CD4-positive, alpha-beta T cell (primary cell): ENCODE measurements at regions not wholly inside any gene's neighbourhood (a gene's known extent, or its start where the extent isn't known, plus 50 kb on each side); places are given as distances from the start of the nearest gene placed in this dataset.
A peak's percentile ranks its signal among the peaks of the same experiment; 100 is the strongest.

Experiments
- ATAC-seq: fragments of 200-7000 bp; cut with Tn5 transposase; one replicate; pipeline ENCODE4 v1.10.0; 2022; ENCODE audit warnings: mild to moderate bottlenecking; ENCODE audit not compliant: poor library complexity
- CTCF ChIA-PET: fragments of 350-600 bp; sonication (Branson Sonifier 250); formaldehyde crosslinking; loops from one replicate; lab custom pipeline; 2021; ENCODE audit warnings: antibody characterized with exemption, inconsistent platforms; lab: Charles Lee
- POLR2A ChIA-PET: fragments of 350-600 bp; sonication (Branson Sonifier 250); formaldehyde crosslinking; loops from one replicate; lab custom pipeline; 2021; ENCODE audit warnings: antibody characterized with exemption, inconsistent platforms; lab: Charles Lee
- DNase-seq, 14 experiments: peaks; one replicate each; pipeline ENCODE4 v3.0.0-alpha.2; 2013 to 2020; ENCODE audit warnings: mixed read lengths in 2 of 14
- H3K27ac ChIP-seq, 2 donors: one replicate each; pipeline versions ENCODE4 v1.5.1 to v1.7.0; 2013; ENCODE audit warnings: low read length in 2 of 2, low read depth in 1 of 2, mild to moderate bottlenecking in 1 of 2
- H3K27me3 ChIP-seq, 2 experiments: 1 replicate in 1 of 2; 2 replicates in 1 of 2; pipeline versions ENCODE4 v1.6.1 to v1.7.0; 2013; ENCODE audit warnings: low read length in 2 of 2, control low read depth in 1 of 2, mild to moderate bottlenecking in 1 of 2, moderate library complexity in 1 of 2; ENCODE audit not compliant: insufficient read depth in 2 of 2, control insufficient read depth in 1 of 2
- H3K36me3 ChIP-seq: one replicate; pipeline ENCODE4 v1.6.1; 2013; ENCODE audit warnings: low read length, control low read depth; ENCODE audit not compliant: insufficient read depth
- H3K4me1 ChIP-seq: one replicate; pipeline ENCODE4 v1.6.1; 2013; ENCODE audit warnings: low read length, control low read depth; ENCODE audit not compliant: insufficient read depth
- H3K4me3 ChIP-seq: one replicate; pipeline ENCODE4 v1.5.1; 2013; ENCODE audit warnings: mild to moderate bottlenecking, low read length, moderate library complexity
- H3K9me3 ChIP-seq, 2 experiments: 1 replicate in 1 of 2; 2 replicates in 1 of 2; pipeline versions ENCODE4 v1.6.1 to v1.7.0; 2013; ENCODE audit warnings: low read length in 2 of 2, mild to moderate bottlenecking in 2 of 2, control low read depth in 1 of 2, moderate library complexity in 1 of 2; ENCODE audit not compliant: control insufficient read depth in 1 of 2, insufficient read depth in 1 of 2
- H3K27ac Mint-ChIP-seq: one replicate; pipeline ENCODE4 v1.8.0; 2020; ENCODE audit warnings: mixed read lengths
- H3K27me3 Mint-ChIP-seq: one replicate; pipeline ENCODE4 v1.8.0; 2021; ENCODE audit warnings: mixed read lengths
- H3K36me3 Mint-ChIP-seq: one replicate; pipeline ENCODE4 v1.8.0; 2021; ENCODE audit warnings: low read depth, mixed read lengths
- H3K4me1 Mint-ChIP-seq: one replicate; pipeline ENCODE4 v1.8.0; 2021; ENCODE audit warnings: low read depth, mixed read lengths
- H3K4me3 Mint-ChIP-seq: one replicate; pipeline ENCODE4 v1.8.0; 2020; ENCODE audit warnings: mild to moderate bottlenecking, mixed read lengths
- H3K9me3 Mint-ChIP-seq: one replicate; pipeline ENCODE4 v1.8.0; 2020; ENCODE audit warnings: mixed read lengths
- CTCF ChIP-seq: fragments of 200-600 bp; IDR thresholded peaks from one replicate; pipeline ENCODE4 v1.8.0; 2022; ENCODE audit warnings: antibody characterized with exemption, mild to moderate bottlenecking
- intact Hi-C, 2 experiments: fragments of 100-400 bp; cut with DNase I in 1 of 2; cut with micrococcal nuclease in 1 of 2; formaldehyde crosslinking; loops; one replicate each; pipeline versions ENCODE4 v1.15.1 to v1.9.0; 2023 to 2025; cut with DNase I, micrococcal nuclease

- ATAC-seq (no peak), DNase-seq (peak in 6 of 14 experiments; percentile 5 to 56 (median 32))
- no peaks in the 10 kb centered on the region for H3K36me3 ChIP-seq
- H3K4me1 Mint-ChIP-seq: no peaks in the 10 kb centered on the region
- no peak overlapping the region for H3K27ac Mint-ChIP-seq
- H3K9me3 ChIP-seq: no peaks in the 10 kb centered on the region
- TF ChIP-seq CTCF: peak; percentile 2
- no peaks in the 10 kb centered on the region for H3K27me3 ChIP-seq
- CTCF ChIA-PET: no interaction called here
- no peak overlapping the region for H3K4me3 ChIP-seq
- no peaks in the 10 kb centered on the region for H3K4me1 ChIP-seq
- H3K27ac ChIP-seq: no peak overlapping the region
- intact Hi-C loops: loop anchor here in 1 of 2 experiments (2.0 to 5.0 kb wide), 2 partner anchors 870 to 1160 kb away; no protein-coding TSS in a partner anchor
- no peaks in the 10 kb centered on the region for H3K36me3 Mint-ChIP-seq
- H3K9me3 Mint-ChIP-seq: no peaks in the 10 kb centered on the region
- no peak overlapping the region for H3K4me3 Mint-ChIP-seq
- no peaks in the 10 kb centered on the region for H3K27me3 Mint-ChIP-seq
- POLR2A ChIA-PET: no interaction called here
These were observed 450.0 kb downstream of the ANKRD50 start for GRCh38 chr4:124262211-124263179.

GRCh38 chr4:124265701-124266100 is 446.8 kb downstream of the ANKRD50 start:
- intact Hi-C loops: no loop called here
- Mint-ChIP-seq H3K4me1 (no peaks in the 10 kb centered on the region), H3K9me3 (no peaks in the 10 kb centered on the region), H3K27me3 (no peaks in the 10 kb centered on the region), H3K27ac (no peak overlapping the region), H3K36me3 (no peaks in the 10 kb centered on the region), H3K4me3 (no peak overlapping the region)
- Histone ChIP-seq H3K36me3 (no peaks in the 10 kb centered on the region), H3K4me1 (no peaks in the 10 kb centered on the region), H3K9me3 (no peaks in the 10 kb centered on the region), H3K27me3 (no peaks in the 10 kb centered on the region), H3K27ac (no peak overlapping the region), H3K4me3 (no peak overlapping the region)
- DNase-seq (no peak), ATAC-seq (no peak)
- ChIA-PET CTCF (no interaction called here), POLR2A (no interaction called here)
- no peak for TF ChIP-seq CTCF

GRCh38 chr4:124266721-124267120 is 445.8 kb downstream of the ANKRD50 start:
- no peak overlapping the region for H3K27ac ChIP-seq
- intact Hi-C loops: no loop called here
- H3K36me3 Mint-ChIP-seq: no peaks in the 10 kb centered on the region

More at GRCh38 chr4:124266721-124267120, 445.8 kb downstream of the ANKRD50 start:
- ATAC-seq (no peak), DNase-seq (no peak)
- no peaks in the 10 kb centered on the region for H3K36me3 ChIP-seq
- H3K9me3 ChIP-seq: no peaks in the 10 kb centered on the region
- H3K4me3 Mint-ChIP-seq: no peak overlapping the region
- H3K9me3 Mint-ChIP-seq: no peaks in the 10 kb centered on the region
- no peak for TF ChIP-seq CTCF
- CTCF ChIA-PET: no interaction called here
- no peaks in the 10 kb centered on the region for H3K4me1 ChIP-seq
- no peak overlapping the region for H3K4me3 ChIP-seq
- H3K27me3 Mint-ChIP-seq: no peaks in the 10 kb centered on the region
- POLR2A ChIA-PET: no interaction called here
- H3K27ac Mint-ChIP-seq: no peak overlapping the region
- no peaks in the 10 kb centered on the region for H3K27me3 ChIP-seq
- H3K4me1 Mint-ChIP-seq: no peaks in the 10 kb centered on the region
